Stimulated activated naive CD4-positive, alpha-beta T cell treated with Interleukin-2 at 50 U/mL for 16 hours (primary cell): ENCODE measurements at regions not wholly inside any gene's neighbourhood (a gene's known extent, or its start where the extent isn't known, plus 50 kb on each side); places are given as distances from the start of the nearest gene placed in this dataset.
A peak's percentile ranks its signal among the peaks of the same experiment; 100 is the strongest.

ENCODE experiments used
- DNase-seq: peaks from one replicate; lab custom pipeline; 2025; lab: John Stamatoyannopoulos, UW

DNA sequence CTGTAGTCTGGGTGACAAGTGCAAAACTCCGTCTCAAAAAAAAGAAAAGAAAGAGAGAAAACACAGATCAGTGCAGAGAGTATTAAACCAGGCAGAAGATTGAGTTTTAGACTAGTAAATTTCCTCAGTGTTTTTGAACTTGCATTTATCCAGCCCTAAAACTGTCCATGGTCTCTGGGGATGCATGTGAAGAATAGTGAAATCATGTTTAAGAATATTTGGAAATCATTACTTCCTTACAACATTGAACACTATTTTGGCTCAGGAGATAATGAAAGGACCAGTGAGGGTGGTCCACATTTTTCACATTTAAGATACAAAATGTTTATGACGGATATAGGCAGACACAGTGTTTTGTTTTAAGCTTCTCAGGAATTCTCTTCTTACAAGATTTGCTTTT lies 195.8 kb upstream of the RASGEF1B start:
- DNase-seq, result no peak

DNA sequence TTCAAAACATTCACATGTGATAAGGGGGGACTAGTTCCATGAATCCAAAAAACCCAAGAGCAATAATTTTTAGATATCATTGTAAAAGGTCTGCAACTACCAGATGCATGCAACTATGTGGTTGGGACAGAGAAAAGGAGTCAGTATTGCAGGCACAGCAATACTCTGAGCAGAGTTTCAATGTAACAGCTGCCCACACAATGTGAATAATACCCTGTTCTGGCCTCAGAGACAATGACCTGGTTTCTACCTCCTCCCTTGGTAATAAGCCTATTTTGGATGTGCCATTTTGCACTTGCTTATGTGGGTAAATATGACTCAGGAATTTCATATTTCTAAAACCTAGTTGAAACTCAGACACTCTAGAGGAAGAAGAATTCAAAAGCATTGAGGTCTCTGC lies 194.8 kb upstream of the RASGEF1B start:
- DNase-seq, result no peak

DNA sequence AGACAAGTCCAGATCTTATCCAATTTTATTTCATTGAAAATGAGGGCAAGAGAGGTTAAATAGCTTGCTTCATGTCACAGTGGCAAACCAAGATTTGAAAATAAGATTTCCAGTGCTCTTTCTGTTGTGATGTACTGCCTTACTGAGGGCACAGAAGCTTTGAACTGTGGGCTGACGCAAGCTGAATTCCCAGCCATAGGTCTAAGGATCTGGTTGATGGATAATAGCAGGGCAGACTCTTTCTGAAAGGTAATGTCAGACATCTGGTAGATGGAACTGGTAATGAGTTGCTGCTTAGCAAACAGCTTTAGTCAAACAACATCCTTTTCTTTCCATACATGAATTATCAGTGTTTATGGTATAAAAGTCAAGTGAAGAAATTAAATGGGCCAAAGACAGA lies 193.9 kb upstream of the RASGEF1B start:
- DNase-seq, result no peak

DNA sequence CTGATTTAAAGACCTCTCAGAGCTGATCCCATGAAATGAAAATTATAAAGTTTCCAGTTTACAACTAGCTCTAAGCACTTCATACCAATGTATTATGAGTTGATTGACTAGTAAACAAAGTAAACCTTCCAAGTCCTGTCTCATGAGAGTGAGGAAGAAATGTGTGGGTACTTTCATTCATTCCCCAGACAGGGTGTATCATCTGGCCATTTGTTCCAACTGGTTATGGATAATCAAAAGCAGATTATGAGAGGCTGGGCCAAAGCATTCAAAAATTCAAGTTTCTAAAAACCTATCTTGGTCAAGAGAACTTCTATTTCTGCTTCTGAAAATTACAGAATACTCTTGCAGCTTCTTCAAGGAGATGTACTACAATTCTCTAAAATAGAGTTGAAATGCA lies 193.3 kb upstream of the RASGEF1B start:
- DNase-seq, result no peak

DNA sequence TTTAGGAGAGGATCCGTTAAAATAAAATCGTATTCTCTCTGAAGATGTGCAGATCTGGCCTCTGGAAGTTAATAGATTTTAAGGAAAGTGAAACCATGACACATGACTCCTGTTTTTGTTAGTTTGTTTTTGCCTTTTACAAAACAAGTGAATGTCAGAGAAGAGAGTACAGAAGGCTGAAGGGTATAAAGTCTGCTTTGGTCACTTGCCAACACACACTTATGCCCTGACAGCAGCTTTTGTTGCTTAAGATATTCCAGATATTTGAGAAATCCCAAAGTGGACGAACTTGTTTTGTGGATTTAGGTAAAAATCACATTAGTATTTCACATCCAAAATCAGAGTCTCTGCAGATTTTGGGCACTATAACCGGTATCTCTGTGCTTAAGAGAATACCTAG lies 192.4 kb upstream of the RASGEF1B start:
- no peak for DNase-seq

DNA sequence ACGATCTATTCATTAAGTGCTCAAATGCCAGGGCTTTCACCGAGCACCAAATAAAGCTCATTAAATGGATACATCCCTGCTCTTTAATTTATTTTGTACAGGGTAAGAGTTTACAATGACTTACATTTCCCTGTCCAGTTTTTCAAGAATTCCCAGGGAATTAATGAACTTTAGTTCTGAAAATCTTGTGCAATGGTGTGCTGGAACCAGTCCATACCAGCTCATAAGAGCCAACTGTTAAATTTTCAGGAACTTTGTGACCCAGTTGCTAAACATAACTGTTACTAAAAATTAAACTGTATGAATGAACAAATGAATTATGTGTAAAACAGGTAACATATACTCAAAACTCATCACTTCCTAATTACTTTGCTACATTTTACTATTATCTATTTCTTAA lies 191.7 kb upstream of the RASGEF1B start:
- no peak for DNase-seq

DNA sequence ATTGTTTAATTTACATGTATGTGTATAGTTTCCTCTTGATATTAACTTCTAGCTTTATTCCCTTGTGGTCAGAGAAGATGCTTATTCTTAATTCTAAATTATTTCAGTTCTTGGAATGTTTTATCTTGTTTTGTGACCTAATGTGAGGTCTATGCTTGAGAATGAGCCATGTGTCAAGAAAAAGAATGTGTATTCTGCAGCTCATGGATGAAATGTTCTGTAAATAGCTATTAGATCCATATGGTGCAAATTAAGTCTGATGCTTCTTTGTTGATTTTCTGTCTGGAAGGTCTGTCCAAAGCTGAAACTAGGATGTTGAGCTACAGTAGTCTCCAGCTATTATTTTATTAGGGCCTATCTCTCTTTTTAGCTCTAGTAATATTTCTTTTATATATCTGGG lies 187.3 kb upstream of the RASGEF1B start:
- no peak for DNase-seq

DNA sequence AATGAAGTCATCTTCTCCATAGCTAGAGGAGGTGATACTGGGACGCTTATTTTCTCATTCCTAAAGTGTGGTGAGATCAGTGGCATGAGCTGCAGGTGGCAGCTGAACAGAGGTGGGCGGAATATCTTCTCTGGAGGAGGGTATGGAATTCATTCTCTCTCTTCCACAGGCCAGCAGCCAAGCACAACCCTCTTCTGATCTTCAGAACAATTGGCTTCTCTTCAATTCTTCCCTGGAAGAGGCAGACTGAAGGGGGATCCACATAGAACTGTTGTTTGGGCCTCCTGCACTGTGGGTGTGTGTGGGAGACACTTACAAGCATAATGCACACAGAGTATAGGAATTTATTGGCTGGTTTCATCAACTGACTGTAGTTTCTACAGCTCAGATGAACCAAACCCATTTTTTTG lies 180.4 kb upstream of the RASGEF1B start:
- peak; percentile 3 for DNase-seq

DNA sequence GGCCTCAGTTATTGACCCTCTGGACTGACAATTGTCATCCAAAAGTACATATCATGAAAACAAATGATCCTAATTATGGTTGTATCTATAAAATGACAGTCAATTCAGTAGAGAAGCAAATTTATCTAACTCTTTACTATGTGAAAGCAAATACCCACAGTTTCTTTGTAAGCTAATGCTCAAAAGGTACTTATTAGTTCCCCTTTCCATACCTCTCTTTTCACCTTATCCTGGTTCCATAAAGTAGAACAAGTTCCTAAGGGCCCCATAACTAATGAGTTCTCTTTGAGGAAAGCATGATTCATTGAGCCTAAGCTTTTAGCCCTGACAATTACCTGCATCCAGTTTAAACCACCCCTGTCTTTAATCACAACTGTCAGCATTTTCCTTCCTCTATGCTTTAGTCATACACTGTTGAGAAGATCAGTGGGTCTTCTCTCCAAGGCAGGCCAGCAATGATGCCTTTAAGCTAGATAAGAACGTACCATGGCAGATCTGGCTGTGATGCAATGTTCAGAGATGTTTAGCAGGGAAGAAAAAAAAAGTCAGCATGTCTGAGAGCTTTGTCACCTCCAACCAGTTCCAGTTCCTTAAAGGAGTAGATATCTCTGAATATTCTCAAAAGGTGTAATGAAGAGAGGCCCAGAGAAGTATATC lies 179.7 kb upstream of the RASGEF1B start:
- DNase-seq, result no peak

DNA sequence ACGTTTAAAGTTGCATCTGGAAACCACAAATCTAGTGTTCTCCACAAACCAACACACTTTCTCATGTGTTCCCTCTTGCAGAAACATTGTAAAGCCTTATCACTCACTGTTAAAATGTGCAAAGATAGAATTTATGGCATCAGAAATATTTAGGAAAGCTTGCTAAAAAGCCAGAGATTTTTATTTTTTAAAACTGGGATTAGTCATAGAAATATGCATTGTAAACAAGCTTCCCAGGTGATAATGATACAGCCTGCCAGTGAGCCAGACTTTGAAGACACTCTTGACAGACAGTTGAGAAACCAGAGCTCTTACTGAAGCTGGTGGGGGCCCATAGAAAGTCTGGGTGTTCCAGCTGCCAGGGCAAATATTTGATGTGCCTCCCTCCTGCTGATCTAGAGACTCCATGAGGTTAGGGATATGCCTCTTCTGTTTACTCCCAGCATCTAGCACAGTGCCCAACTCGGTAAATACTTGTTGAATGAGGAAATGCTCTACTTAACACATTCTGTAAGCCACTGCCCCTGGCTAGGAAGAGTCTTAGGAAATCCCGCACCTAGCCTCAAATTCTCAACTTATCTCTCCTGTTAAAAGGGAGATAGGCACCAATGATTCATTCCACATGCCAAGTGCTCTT lies 179.0 kb upstream of the RASGEF1B start:
- DNase-seq, result no peak

DNA sequence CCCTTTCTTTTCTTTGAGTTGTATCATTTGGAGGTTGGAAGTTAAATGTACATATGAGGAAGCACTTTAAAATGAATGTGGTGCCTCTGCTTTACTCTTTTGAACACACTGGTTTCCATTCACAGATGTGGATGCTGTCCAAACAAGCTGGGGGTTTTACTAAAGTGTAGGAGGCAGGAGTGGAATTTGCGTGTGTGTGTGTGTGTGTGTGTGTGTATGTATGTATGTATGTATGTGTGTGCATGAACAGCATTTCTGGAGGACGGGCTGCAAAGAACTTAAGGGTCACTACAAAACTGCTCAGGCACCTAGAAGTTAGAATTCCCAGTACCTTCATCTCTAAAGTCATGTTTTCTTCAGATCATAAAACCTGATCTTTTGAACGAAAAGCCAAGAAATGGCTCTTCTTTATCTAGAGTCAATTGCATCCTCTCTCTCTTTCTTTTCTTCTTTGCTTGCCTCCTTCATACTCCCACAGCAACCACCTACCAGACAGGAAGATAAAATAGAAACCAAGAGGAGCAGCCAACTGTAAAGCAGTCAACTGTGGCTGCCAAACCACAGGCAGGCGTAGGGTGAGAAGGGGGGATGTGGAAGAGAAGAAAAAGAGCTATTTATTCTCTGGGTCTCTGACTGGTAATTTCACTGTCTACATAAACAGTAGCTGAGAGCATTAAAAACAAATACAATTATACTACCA lies 177.0 kb upstream of the RASGEF1B start:
- DNase-seq, result no peak

DNA sequence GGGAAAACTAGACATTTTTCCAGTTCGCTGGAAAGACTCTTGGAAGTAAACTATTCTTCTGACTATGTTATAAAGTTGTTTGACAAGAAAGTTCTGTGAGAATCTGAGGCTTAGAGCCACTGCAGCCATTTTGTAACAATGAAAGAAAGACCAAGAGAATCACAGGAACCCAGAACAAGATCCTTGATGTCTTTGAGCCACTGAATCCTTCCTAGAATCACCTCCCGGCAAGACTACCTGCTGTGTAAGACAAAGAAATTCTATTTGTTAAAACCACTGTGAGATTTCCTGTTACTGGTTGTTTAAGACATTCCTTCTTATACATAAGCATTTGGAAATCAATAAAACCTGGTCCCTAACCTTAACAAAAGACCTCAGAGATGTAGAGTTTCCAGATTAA lies 175.7 kb upstream of the RASGEF1B start:
- no peak for DNase-seq

DNA sequence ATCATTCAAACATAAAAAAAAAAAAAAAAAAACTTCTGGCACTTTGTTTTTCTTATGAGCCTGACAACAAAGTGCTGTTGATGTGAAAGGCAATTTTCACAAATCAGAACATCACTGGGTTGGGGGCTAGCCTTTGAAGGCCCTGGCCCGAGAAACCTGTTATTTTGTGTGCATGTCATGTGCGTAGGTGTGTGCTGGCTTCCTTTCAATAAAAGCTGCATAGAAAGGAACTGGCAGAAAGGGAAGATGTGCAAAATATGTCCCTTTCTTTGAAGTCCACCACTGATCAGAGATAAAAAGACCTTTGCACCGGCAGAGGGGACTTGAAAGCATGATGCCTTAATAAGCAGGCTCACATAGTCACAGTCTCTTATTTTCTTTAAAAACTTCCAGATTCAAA lies 170.8 kb upstream of the RASGEF1B start:
- no peak for DNase-seq

DNA sequence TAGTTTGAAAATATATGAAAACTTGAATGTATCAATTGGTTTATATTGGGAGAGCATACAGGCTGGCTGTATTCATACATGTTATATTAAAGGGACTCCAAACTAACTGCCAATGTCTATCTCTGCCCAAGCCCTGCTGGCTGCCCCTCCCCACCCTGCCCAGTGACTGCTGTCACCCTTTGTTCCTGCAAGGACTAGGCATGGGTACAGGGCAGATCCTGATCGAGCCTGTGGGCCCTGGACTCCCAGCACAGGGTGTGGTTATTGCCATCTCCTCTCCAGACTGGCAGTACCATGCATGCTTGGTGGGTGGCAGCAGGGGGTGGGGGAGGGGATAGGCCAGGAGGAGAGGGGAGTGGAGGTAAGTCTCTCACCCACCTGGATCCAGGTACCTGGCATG lies 167.5 kb upstream of the RASGEF1B start:
- no peak for DNase-seq

DNA sequence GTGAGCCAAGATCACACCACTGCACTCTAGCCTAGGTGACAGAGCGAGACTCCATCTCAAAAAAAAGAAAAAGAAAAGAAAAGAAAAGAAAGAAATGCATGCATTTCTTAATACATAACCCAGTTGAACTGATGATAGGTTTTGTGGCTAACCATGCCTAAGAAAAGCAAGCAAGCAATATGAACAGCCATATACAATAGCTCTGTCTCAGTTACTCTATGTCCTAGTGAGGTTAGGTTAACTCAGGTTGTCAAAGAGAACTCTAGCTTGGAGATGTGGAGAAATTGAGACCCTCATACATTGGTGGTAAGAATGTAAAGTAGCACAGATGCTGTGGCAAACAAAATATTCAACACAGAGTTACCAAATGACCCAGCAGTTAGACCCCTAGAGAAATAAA lies 167.0 kb upstream of the RASGEF1B start:
- DNase-seq, result no peak

DNA sequence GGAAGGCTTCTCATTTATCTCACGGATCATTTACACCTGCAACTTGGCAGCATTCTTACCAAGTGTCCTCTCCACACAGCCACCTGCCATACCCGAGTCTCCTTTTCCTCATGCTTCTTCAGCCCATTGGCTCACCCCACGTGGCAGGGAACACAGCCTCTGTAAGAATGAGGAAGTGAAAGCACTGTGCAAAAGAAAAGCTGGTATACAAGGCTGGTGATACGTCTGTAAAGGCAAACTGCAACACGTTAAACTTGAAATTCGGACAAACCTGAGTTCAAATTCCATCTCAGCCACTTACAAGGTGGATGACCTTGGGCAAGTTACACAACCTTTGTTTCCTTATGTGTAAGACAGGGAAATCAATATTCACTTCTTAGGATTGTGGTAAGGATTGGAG lies 164.0 kb upstream of the RASGEF1B start:
- no peak for DNase-seq

DNA sequence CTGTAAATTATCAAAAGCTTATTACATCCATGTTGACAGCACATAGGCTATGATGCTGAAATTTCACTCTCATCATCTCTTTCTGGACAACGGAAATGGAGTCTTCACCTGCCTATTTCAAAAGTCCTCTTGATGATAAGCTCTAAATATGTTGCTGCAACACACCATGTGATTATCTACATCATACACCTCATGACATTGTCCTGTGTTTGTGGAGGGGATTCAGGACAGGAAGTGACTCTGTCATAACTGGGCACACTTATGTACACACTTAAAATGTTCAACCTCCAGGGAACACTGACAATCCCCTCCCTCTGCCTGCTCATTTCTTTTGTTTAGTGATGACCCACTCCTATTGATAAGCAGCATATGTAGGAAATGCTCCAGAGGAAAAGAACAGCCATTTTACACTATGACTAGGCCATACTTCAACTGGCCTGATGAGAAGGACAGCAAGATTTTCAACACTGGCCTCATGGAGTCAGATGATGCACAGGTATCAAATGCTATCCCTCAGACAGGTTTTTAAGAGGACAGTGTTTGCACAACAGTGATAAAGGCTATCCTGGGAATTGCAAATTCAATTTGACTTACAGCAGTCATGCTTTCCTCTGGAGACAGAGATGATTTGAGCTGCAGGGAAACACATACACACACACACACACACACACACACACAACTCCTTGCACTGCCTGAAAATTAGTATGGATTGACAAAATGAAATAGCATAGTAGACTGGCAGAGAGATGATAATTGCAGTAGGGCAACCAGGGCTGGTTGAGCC lies 163.3 kb upstream of the RASGEF1B start:
- no peak for DNase-seq

DNA sequence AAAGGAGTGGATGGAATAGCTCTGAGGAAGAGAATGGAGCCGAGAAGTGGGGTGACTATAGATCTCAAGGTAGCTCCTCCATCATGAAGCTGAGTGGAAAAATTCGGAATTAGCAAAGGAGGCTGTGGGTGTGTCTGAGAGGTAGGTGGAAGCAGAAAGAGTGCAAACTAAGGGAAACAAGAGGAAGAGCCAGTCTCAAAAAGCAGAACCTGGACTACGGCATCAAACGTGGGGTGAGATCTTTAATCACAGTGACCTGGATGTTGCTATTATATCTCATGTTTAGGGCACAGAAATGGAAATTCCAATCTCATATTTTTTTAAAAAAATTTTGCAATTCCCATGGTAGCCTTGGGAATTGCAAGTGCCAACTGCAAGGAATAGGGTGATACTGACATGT lies 162.5 kb upstream of the RASGEF1B start:
- DNase-seq, result no peak

DNA sequence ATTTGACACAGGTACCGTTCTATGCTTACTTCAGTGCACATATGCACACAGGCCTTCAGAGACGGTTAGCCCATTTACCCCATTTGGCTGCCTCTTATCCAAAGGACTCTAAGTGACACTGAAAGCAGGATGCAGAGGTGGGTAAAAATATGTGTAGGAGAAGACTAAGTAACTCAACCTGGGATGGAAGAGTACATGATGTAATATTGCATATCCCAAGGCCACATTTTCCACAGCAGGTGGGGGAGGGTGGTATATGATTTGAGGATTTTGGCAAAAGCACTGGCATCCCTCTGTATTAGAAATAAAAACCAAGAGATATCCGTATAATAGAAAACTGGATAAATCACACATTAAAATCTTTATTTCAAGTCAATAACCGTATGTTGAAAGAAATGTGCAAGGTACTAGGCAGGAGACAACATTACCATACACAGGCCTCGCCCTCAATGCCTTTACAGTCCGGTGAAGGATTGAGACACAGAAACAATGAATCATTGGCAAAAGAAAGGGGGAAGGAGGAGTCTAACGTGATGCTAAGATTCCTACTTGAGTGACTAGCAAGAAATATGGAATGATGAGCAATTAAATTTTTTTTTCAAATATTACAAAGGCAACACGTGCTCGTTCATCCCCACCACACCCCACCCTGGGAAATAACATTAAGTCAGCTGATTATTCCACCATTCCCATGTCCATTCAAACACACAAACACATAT lies 161.0 kb upstream of the RASGEF1B start:
- no peak for DNase-seq

DNA sequence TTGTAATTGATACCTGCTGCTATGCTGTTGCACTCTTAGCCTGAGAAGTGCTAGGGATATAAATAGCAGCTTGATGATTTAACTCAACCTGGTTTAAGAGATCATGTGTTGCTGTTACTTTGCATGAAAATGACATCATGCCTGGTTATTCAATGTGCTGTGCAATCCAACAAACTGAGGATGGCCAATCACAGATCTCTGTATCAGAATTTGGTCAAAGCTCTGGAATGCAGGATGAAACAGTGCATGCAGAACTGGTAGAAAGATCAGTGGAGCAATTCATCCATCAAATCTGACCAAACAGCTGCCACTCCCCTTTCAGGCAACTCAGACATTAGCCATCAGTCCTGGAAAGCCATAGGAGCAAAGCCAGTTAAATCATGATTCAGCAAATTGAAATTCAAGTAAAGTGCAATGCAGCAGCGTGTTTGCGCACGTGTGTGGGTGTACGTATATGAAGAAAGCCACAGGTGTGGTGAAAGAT lies 160.3 kb upstream of the RASGEF1B start:
- no peak for DNase-seq

DNA sequence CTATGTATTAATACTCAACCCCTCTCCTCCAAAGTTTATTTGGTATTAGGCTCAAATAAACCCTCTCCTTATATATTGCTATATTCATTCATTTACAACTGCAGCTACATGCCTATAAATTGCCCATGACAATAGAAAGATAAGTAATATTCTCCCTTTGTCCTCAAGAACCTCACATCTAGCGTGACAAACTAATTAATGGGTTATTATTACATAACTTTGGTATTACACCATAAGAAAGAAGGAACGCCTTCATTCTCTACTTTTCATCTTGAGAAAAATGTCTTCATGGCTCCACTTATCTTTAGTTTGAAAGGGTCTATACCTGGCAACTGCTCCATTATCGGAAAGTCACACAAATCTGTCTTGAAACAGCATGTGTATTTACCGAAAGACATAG lies 157.7 kb upstream of the RASGEF1B start:
- DNase-seq, result no peak

DNA sequence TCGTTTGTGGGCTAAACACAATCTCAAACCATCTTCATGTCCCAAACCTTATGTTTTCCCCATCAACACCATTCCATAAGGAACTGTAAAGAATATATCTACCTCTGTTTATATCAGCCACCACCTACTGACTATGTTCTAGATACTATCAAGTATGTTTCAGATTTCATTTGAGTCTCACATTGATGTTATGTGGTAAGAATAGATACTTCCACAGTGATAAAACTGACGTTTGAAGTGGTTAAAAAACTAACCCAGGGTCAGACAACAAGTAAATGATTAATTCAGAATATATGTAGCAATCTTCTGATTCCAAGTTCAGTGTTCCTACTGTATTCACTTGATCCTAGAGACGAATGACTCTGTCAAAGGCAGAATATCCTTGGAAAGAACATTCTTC lies 156.8 kb upstream of the RASGEF1B start:
- no peak for DNase-seq
